ENCODE measurements at regions not wholly inside any gene's neighbourhood (a gene's known extent, or its start where the extent isn't known, plus 50 kb on each side); places are given as distances from the start of the nearest gene placed in this dataset.
"Not testable (repeated sequence)": the region's sequence is repeated elsewhere in the genome, so short reads cannot be mapped to it uniquely, and the experiment has no call there.

DNA sequence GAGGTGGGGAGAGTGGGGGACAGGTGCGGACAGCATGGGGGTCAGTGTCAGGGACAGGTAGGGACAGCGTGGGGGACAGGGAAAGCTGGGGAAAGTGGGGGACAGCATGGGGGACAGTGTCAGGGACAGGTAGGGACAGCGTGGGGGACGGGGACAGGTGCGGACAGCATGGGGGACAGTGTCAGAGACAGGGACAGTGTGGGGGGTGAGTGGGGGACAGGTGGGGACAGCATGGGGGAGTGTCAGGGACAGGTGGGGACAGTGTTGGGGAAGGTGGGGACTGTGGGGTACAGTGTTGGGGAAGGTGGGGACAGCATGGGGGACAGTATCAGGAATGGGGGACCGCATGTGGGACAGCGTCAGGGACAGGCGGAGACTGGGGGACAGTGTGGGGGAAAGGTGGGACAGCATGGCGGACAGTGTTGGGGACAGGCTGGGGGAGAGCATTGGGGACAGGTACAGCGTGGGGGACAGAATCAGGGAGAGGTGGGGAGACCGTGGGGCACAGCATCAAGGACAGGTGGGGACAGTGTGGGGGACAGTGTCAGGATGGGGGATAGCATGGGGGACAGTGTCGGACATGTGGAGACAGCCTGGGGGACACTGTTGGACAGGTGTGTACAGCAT, 96.1 kb downstream of the TMEM121 start:
- DNase-seq = no peak

DNA sequence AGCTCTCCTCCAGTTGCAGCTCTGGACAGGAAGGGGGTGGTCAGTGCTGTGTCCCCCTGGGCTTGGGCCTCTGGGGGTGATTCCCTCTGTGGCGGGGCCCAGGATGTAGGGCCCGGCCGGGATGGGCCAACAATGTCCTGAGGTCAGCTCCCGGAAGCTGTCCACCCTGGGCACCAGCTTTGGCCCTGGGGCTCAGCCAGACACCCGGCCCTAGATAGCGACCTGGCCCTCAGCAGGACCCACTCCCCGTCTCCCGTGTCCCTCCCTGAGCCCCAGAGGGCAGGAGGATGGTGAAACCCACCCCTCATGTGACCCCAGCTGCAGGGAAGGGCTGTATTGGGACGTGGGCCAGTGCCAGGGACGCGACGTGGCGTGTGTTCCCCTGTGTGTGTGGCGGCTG, 96.8 kb downstream of the TMEM121 start:
- DNase-seq = not testable (repeated sequence)

DNA sequence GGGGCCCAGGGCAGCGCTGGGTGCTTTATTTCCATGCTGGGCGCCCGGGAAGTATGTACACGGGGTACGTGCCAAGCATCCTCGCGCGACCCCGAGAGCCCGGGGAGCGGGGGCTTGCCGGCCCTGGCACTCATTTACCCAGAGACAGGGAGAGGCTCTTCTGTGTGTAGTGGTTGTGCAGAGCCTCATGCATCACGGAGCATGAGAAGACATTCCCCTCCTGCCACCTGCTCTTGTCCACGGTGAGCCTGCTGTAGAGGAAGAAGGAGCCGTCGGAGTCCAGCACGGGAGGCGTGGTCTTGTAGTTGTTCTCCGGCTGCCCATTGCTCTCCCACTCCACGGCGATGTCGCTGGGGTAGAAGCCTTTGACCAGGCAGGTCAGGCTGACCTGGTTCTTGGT, 98.0 kb downstream of the TMEM121 start:
- DNase-seq = not testable (repeated sequence)

DNA sequence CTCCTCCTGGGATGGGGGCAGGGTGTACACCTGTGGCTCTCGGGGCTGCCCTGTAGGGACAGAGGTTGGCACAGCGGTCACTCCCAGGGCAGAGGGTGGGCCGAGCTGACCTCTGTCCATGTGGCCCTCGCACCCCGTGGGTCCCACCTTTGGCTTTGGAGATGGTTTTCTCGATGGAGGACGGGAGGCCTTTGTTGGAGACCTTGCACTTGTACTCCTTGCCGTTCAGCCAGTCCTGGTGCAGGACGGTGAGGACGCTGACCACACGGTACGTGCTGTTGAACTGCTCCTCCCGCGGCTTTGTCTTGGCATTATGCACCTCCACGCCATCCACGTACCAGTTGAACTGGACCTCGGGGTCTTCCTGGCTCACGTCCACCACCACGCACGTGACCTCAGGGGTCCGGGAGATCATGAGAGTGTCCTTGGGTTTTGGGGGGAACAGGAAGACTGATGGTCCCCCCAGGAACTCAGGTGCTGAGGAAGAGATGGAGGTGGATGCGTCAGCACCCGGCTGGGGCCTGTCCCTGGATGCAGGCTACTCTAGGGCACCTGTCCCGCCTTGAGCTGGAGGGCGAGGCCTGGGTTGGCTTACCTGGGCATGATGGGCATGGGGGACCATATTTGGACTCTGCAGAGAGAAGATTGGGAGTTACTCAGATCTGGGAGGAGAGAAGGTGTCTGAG, 98.5 kb downstream of the TMEM121 start:
- DNase-seq = not testable (repeated sequence)

DNA sequence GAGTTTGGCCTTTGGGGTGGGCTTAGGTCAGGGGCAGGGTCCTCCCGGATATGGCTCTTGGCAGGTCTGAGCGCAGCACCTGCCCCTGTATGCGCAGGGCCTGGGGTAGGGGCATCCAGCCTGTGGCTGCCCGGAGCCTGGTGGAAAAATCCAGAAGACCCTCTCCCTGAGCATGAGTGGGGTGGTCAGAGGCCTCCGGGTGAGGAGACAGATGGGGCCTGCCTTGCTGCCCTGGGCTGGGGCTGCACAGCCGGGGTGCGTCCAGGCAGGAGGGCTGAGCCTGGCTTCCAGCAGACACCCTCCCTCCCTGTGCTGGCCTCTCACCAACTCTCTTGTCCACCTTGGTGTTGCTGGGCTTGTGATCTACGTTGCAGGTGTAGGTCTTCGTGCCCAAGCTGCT, 99.1 kb downstream of the TMEM121 start:
- not testable (repeated sequence) for DNase-seq

DNA sequence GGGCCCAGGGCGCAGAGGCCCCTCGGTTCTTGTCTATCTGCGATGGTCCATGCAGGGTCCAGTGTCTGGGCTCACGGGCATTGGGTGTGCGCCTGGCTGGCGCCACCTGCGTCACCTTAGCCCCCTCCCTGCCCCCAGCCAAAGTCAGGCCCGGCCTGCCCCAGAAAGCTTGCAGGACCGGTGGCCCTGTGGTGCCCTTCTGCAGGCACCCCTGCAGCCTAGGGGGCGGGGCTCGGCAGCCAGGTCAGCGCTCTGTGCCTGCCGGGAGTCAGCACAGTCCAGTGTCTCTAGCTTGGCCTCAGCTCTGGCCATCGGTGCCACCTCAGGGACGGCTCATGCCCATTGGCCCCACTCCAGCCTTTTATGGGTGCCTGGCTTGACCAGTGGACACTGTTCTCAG, 99.7 kb downstream of the TMEM121 start:
- DNase-seq = not testable (repeated sequence)

DNA sequence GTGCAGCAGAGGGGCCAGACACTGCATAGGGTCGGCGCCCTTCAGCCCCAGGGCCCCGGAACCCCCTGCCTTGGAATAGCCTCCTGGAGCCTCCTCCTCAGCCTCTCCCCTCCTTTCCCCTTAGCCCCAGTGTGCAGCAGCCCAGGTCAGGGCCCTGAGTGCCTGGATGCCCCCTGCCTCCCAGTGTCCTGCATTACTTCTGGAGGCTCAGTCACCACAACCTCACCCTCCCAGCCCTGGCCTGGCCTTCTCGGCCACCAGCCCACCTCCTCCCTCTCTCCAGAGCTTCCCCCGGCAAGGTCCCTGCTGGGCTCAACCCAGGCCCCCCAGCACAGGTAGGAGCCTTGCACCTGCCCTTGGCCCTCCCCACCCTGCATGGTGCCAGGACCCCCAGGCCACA, 100.3 kb downstream of the TMEM121 start:
- DNase-seq = not testable (repeated sequence)

DNA sequence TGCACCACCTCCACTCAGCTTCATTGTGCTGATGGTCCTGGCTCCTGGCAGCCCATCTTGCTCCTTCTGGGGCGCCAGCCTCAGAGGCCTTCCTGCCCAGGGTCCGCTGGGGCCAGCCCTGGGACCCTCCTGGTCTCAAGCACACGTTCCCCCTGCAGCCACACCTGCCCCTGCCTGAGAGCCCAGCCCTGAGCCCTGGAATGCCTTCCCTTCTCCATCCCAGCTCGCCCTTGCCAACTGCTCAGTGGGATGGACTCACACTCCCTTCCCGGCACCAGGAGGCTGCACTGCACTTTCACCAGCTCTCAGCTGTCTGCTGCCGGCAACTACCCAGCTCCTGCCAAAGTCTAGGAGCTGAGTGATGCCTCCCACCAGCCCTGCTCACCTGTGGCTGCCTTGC, 100.9 kb downstream of the TMEM121 start:
- not testable (repeated sequence) for DNase-seq

DNA sequence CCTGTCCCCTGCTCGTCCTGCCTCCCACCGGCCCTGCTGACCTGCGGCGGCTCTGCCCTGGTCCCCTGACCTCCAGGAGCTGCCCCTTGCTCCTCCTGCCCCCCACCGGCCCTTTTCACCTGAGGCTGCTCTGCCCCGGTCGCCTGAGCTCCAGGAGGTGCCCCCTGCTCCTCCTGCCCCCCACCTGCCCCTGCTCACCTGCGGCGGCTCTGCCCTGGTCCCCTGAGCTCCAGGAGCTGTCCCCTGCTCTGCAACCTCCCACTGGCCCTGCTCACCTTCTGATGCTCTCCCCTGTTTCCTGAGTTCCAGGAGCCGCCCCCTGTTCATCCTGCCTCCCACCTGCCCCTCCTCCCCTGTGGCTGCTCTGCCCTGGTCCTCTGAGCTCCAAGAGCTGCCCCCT, 101.3 kb downstream of the TMEM121 start:
- no peak for DNase-seq

DNA sequence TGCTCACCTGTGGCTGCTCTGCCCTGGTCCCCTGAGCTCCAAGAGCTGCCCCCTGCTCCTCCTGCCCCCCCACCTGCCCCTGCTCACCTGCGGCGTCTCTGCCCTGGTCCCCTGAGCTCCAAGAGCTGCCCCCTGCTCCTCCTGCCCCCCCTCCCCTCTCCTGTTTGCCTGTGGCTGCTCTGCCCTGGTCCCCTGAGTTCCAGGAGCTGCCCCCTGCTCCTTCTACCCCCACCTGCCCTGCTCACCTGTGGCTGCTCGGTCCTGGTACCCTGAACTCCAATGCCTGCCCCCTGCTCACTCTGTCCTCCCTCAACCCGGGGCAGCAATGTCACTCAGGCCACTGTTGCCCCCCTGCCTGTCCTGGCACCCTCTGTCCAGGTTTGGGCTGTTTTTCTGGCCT, 101.7 kb downstream of the TMEM121 start:
- not testable (repeated sequence) for DNase-seq

DNA sequence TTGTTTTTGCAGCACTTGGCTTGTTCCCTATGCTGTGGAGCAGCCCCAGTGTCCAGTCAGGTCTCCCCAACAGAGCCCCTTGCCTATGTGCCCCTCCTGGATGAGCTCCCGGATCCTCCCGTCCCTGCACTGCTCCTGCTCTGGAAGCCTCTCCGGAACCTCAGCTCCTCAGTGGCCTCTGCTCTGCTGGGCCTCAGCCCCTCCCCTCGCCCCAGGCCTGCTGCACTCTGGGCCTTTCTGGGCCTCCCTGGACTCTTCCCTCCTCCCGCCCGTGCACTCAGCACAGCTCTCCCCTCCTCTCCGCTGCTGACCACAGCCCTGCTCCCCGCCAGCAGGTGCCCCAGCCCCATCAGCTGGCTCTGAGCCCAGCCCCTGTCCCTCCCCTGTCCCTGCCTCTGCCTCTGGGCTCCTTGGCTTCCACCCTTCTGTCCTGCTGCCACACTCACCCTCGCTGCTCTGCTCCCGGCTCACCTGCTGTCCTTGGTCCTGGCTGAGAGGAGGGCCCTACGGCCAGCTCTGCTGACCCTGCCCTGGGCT, 102.2 kb downstream of the TMEM121 start:
- not testable (repeated sequence) for DNase-seq

DNA sequence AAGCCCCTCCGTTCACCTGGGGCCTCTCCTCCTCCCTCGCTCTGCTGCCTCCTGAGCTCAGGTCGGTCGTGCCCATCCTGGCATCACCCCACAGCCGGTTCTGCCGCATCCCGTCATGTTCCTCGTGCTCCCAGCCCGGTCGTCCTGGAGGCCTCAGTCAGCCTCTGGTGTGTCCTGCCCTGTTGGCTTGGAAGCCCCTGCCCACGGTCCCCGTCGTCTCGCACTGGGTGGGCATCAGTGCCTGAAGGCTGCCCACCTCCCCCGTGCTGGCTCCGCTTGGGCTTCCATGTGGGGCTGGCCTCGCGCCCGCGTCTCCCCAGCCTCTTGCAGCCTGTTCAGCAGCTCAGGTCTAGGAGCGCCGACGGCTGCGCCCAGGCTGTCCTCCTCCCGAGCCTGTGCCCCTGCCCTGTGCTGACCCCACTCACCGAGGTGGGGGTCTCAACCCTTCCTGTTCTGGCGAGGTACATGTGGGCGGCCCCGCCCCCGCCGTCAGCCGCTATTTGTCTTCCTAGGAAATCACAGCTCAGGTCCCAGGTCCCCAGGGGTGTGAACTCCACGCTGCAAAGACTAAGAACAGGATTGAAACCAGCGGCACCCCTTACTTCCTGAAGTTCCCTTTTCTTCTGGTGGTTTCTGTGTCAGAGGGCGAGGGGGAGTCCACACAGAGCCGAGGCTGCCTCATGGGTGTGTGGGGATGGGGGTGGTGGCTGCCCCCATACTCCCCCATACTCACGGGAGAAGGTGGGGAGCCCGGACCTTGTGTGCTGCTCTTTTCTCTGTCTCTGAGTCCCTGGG, 102.9 kb downstream of the TMEM121 start:
- not testable (repeated sequence) for DNase-seq

DNA sequence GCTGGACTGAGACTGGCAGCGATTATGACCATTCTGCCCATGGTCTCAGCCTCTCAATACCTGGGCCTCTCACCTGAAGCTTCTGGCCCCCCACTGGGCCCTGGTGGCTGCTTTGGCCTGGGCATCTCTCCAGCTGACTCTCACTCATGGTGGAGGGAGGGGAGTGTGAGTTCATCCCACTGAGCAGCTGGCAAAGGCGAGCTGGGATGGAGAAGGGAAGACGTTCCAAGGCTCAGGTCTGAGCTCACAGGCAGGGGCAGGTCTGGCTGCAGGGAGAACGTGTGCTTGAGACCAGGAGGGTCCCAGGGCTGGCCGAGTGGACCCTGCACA, 103.5 kb downstream of the TMEM121 start:
- DNase-seq = no peak

DNA sequence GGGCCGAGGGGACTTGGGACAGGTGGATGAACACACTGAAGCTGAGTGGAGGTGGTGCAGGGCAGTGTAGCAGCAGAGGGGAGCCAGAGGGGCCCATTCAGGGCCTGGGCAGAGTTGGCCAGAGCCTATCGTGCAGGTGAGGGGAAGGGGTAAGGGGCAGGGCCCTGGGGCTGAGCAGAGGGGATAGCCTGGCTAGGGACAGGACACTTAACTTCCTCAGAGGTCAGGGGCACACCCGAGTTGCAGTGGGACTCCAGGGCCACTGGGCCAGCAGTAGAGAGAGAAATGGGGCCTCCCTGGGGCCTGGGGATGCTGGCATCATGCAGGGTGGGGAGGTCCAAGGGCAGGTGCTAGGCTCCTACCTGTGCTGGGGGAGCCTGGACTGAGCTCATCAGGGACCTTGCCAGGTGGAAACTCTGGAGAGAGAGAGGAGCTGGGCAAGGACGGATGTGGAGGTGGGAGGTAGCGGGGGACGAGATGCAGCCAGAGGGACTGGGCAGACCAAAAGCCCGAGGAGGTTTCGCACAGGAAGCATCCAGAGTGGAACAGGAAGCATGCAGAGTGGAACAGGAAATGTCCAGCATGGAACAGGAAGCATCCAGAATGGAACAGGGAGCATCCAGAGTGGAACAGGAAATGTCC, 104.0 kb downstream of the TMEM121 start:
- not testable (repeated sequence) for DNase-seq

DNA sequence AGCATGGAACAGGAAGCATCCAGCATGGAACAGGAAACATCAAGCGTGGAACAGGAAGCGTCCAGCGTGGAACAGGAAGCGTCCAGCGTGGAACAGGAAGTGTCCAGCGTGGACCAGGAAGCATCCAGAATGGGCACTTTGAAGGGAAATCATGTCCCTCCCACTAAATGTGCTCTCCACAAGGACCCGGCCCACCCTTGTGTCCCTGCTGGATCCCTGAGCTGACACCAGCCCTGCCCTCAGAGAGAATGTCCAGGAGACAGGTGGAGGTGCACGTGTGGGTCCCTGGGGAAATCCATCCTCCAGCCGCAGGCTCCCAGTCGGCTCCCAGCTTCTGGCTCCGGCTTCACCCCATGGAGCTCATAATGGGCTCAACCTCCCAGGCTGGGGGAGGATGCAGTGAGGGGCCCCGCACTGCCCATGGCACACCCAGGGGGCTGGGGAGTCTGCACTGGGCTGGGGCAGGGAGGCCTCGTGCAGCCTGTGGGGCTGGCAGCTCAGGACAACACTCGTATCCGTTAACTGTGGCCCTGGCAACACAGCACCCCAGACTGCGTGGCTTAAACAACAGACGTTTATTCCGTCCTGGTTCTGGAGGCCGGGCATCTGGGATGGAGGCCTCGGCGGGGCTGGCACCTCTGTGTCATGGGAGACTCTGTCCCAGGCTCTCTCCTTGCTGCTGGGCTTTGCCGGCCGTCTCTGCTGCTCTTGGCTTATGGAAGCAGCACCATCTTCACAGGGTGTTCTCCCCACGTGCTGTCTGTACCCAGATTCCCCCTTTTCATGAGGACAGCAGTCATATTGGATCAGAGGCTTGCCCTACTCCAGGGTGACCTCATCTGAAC, 104.8 kb downstream of the TMEM121 start:
- not testable (repeated sequence) for DNase-seq

DNA sequence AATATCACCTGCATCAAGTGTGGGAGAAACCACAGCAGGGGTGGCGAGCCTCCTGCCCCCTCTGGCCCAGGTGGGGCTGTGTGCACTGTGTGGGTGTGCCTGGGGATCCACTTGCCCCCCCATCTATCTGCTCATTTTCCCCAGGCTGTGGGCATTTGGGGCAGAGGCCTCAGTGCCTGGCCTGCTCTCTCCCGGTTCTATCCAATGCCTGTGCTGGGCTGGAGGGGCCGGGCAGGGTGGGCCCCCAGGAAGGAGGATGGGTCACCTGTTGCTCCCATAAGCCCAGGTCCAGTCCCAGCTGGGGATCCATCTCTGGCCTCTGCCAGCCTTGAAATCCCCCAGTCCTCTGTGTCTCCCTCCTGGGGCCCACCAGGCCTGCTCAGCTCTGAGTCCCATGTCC, 105.6 kb downstream of the TMEM121 start:
- no peak for DNase-seq

DNA sequence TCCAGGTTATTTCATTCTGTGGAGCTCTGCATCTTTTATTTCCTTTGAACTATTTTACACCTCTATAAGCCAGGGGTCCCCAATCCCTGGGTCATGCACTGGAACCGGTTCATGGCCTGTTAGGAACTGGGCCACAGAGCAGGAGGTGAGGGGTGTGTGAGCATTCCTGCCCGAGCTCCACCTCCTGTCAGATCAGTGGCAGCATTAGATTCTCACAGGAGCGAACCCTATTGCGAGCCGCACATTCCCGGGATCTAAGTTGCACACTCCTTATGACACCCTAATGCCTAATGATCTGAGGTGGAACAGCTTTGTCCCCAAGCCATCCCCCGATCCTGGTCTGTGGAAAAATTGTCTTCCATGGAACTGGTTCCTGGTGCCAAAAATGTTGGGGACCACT, 107.2 kb downstream of the TMEM121 start:
- not testable (repeated sequence) for DNase-seq

DNA sequence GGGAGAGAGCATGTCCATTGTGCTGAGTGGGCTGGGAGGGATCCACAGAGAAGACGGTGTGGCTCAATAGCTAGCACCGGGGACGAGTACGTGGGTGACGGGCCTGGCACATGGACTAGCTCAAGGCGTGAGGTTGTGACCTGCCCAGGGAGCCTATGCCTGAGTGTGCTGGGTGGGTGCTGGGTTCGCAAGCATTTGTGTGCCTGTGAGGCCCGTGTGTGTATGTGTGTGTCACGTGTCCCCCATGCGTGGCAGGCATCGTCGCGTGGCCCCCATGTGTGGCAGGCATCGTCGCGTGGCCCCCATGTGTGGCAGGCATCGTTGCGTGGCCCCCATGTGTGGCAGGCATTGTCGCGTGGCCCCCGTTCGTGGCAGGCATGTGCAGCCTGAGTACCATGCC, 109.2 kb downstream of the TMEM121 start:
- no peak for DNase-seq

DNA sequence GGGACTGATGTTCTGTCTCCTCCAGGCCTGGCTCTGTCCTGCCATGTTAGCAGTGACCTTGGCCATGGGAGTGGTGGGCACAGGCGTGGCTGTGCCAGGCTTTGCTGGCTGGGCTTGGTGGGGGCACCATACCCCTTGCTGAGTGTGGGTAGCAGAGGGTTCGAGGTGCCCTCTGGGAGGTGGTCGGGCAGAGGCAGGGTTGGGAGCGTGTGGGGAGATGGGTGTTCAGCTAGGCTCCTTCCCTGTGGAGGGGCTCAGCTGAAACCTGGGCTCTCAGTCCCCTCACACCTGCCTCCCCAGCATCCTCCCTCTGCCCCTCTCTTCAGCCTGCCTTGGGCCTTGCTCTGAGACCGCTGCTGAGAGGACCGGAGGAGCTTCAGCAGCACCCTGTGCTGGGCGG, 109.6 kb downstream of the TMEM121 start:
- not testable (repeated sequence) for DNase-seq

DNA sequence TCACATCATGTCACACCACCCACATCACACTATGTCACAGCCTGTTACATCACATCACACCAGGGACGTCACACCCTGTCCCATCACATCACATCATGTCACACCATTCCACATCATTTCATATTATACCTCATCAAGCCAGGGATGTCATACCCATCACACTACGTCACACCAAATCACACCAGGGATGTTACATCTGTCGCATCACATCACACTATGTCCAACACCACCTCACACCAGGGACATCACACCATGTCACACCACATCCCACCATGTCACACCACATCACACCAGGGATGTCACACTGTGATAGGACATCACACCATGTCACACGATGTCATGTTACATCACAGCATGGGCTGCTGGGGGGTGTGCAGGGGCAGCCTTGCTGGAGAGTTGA, 110.6 kb downstream of the TMEM121 start:
- no peak for DNase-seq

DNA sequence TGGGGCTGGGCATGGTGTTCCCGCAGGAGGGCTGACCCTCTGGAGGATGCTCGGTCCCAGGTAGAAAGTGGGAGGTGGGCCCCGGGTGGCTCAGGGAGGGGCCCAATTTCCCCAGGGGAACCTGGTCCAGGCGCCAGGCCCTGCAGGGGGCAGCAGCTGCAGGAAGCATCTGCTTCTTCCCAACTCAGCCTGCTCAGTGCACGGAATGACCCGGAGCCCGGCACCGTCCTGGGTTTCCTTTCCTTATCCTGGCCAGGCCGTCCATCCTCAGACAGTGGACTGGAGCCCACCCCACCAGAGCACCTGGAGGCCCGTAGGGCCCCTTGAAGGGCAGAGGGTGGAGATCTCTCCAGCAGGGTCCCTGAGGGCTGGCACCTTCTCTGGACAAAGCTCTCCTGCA, 111.0 kb downstream of the TMEM121 start:
- DNase-seq = not testable (repeated sequence)
